ENCODE measurements at regions not wholly inside any gene's neighbourhood (a gene's known extent, or its start where the extent isn't known, plus 50 kb on each side); places are given as distances from the start of the nearest gene placed in this dataset.

GRCh38 chr10:61184429-61184828, 240.4 kb upstream of the RHOBTB1 start:
- DNase-seq: no peak

GRCh38 chr10:61183967-61184366, 240.0 kb upstream of the RHOBTB1 start:
- DNase-seq: no peak

GRCh38 chr10:61181832-61182231, 237.8 kb upstream of the RHOBTB1 start:
- no peak for DNase-seq

DNA sequence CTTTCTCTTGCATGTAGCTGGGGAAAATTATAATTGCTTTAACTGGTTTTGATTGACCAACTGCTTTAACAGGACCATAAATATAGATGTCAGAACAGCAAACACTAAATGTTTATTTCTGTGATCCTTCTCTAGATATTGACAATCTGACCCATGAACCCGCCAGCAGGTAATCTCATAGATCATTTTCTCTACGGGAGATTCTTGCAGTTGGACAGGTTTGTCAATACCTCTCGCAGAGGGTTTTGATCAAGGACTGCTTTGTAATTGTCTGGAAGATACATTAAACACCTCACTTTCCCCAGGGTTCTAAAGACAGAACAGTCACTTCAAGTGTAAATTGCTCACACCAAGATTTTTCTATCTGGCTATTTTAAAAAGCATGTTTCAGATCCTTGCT, 235.8 kb upstream of the RHOBTB1 start:
- DNase-seq: no peak

GRCh38 chr10:61176424-61176823, 232.4 kb upstream of the RHOBTB1 start:
- no peak for DNase-seq

- DNase-seq: no peak
Measured at GRCh38 chr10:61175316-61175715, 231.3 kb upstream of the RHOBTB1 start.

GRCh38 chr10:61173450-61173849, 229.5 kb upstream of the RHOBTB1 start:
- DNase-seq: no peak

DNA sequence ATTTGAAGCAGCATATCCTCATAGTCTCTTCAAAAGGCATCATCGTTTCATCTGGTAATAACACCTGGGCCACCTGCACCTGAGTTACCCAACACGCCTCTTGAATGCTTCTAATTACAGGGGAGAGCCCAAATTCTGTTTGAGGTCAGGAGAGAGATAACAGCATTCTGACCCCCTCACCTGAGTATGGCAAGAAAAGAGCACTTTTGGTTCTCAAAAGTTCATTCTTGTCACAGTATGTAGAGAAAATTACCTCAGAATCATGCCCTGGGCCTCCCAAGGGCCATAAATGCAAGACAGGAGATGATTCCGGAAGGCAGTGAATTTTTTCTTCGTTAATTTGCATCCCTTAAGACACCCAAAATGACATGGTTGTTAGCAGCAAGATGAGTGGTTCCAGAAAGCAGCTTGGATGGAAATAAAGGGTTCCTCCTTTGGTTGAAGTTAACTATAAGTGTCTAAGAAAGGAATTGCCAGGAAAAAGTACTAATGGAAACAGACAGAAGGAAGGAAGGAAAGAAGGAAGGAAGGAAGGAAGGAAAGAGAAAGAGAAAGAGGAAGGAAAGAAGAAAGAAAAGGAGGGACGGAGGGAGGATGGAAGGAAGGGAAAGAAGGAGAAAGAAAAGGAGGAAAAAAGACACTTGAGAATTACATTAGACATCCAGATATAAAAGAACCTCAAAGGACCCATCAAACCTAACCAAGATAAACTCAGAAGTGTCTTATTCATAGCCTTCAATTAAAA, 228.4 kb upstream of the RHOBTB1 start:
- DNase-seq: no peak

DNA sequence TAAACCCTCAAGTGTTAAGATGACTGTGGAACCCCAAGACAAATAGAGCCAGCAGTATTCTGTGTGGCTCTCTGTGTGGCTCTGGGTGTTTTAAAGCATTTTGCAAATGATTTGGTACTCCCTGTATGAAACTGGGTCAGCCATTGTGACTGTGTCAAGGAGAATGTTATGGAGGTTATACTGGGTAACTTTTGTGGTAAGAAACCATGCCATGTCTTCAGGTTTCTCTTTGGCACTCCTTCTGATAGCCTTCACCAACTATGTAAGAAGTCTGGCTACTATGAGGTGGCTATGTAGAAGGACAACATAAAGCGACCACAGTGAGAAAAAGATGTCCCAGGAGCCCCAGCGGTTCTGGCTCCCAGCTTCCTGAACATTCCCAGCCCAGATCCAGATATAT, 226.6 kb upstream of the RHOBTB1 start:
- DNase-seq: no peak

GRCh38 chr10:61169294-61169693, 225.3 kb upstream of the RHOBTB1 start:
- no peak for DNase-seq

DNA sequence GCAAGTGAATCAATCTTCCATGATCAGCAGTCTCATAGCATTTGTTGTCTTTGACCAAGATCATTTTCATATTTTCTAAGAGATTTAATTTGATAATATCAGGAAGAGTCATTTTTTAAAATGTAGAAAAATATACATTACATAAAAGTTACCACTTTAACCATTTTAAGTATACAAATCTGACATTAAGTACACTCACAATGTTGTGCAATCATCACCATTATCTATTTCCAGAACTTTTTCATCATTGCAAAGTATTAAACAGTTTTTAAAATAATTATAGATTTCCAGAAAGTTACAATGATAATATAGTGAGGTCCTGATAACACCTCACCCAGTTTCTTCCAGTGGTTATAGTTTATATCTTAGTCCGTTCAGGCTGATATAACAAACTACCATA, 222.5 kb upstream of the RHOBTB1 start:
- DNase-seq: no peak

DNA sequence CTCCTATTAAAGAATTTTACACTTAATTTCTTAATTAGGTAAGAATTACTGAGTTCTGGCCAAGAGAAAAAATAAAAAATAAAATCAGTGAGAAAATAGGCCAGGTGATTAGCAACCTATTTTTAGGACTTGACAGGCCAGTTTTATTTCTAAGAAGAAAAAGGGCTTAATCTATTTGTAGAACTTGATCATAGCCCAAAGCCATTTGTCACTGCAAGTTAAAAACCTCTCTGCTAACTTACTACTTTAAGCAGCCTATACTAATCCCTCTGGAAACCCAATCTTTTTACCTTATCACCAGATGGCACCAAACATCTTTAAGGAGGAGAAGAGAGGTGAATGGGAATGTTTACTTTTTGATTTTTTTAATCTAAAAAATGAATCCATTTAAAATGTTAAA, 222.1 kb upstream of the RHOBTB1 start:
- no peak for DNase-seq

DNA sequence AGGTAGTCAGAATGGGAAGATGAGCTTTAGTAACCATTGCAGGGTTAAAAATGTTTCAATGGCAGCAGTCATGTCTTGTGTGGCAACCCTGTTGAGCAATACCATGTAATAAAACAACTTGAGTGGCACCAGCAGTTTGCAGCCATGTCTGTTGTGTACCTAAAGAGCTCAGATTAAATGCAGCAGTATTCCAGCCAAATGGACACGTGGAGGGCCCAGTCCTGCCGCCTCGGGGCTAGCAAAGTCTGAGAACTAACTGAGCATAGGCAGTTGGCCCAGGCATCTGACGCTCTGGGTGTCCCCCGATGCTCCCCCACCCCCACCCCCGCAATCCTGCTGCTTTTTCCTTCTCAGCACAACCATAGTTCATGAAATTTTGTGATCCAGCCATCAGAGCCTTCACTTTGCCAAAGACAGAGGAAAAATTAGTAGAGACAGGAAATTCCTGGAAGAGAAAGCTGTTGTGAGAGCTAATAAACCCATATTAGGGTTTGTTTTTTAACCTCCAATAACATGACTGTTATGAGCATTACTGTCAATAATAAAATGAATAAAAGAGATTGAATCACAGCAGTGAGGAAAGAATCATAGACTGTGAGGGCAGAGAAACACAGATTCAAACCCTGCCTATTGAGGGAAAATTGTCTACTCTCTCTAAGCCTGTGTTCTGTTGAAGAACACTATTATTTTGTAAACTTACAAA, 220.6 kb upstream of the RHOBTB1 start:
- DNase-seq: peak; percentile 0

- DNase-seq: no peak
Measured at GRCh38 chr10:61163403-61163802, 219.4 kb upstream of the RHOBTB1 start.

DNA sequence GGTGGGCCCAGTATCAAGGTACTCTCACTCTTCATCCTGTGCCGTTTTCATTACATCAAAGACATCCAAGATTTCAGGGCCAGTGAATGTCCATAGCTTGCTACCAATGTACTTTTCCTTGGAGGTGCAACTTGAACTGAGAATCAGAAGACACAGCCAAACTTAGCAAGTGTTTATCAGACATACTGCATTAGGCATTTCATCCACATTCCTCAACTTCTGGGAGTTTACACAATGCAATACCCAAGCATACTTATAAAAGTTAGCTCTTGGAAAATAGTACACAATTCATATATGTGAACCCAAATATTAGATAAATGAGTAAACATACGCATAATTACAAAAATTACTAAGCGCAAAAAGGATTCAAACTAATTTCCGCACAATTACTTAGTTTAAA, 216.3 kb upstream of the RHOBTB1 start:
- no peak for DNase-seq

DNA sequence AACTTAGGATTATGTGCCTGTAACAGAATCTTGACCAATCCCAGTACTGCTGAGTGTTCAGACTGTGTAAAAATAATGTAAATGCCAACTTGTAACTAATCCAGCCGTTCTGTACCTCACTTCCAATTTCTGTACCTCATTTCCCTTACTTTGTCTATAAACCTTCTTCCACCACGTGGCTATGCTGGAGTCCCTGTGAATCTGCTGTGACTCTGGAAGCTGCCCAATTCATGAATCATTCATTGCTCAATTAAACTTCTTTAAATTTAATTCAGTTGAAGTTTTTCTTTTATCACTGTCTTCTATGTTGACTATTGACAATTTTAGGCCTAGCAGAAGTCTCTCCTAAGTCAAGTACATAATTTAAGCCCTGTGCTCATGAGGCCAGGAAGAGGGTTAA, 215.3 kb upstream of the RHOBTB1 start:
- no peak for DNase-seq

GRCh38 chr10:61157182-61157581, 213.2 kb upstream of the RHOBTB1 start:
- no peak for DNase-seq

DNA sequence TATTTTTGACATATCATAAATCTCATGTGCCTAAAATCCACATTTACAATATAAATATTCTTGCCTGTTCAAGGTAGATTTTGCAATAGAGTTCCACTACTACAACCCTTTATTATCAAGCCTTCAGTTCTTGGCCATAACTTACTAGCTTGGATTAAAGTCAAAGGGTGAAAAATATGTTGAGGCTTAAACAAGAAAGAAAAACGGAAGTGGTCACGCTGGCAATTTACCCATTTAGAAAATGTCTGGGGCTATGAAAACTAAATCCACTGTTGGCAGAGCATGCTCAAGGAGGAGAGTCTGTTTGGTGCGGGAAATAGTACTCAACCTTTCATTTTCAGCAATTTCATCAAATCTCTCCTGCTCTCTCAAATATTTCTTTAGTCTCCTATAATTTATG, 209.8 kb upstream of the RHOBTB1 start:
- no peak for DNase-seq

- no peak for DNase-seq
Measured at GRCh38 chr10:61151059-61151458, 207.1 kb upstream of the RHOBTB1 start.

- no peak for DNase-seq
Measured at GRCh38 chr10:61148451-61148850, 204.5 kb upstream of the RHOBTB1 start.

GRCh38 chr10:61142987-61143386, 199.0 kb upstream of the RHOBTB1 start:
- DNase-seq: no peak

- peak; percentile 30 for DNase-seq
Measured at GRCh38 chr10:61140765-61141392, 196.9 kb upstream of the RHOBTB1 start.

GRCh38 chr10:61139592-61139953, 195.6 kb upstream of the RHOBTB1 start:
- DNase-seq: no peak

Data from inflammatory macrophage treated with lipopolysaccharide for 4 hours (primary cell).